ENCODE measurements at regions not wholly inside any gene's neighbourhood (a gene's known extent, or its start where the extent isn't known, plus 50 kb on each side); places are given as distances from the start of the nearest gene placed in this dataset.

- no peak for TF ChIP-seq CTCF (IDR thresholded peaks at IDR 0.05)
- TF ChIP-seq POLR2A (IDR thresholded peaks at IDR 0.05): no peak
Observed at GRCh38 chr2:221346411-221346810, 225.7 kb downstream of the EPHA4 start.
